ENCODE measurements at regions not wholly inside any gene's neighbourhood (a gene's known extent, or its start where the extent isn't known, plus 50 kb on each side); places are given as distances from the start of the nearest gene placed in this dataset.

DNA sequence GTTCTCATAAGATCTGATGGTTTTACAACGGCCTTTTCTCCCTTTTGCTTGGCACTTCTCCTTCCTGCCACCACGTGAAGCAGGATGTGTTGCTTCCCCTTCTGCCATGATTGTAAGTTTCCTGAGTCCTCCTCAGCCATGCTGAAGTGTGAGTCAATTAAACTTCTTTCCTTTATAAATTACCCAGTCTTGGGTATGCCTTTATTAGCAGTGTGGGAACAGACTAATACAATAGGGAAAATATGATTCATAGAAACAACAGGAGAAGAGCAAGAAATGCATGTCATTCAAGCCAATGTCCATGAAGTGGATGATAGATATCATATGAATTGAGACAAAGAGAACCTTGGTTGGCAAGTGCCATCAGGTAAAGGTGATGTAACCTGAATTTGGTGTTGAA, 128.3 kb upstream of the HAPLN1 start:
- Histone ChIP-seq H2AFZ (ENCODE audit: low read length) (no peak overlapping the region), H4K5ac (ENCODE audit: insufficient read length, low read depth, low read length) (no peak overlapping the region), H2BK5ac (ENCODE audit: low read depth, low read length) (no peak overlapping the region), H3K27me3 (replicated peaks in 1 of 4; ENCODE audit: control insufficient read depth in 3 of 4, extremely low read depth in 1 of 4, insufficient read depth in 3 of 4, low read length in 3 of 4) (no peaks in the 10 kb centered on the region), H3K4me1 (replicated peaks in 1 of 4; ENCODE audit: control insufficient read depth in 3 of 4, insufficient read depth in 4 of 4, low read length in 3 of 4) (no peaks in the 10 kb centered on the region), H2BK20ac (ENCODE audit: low read length) (no peak overlapping the region), H3K56ac (replicated peaks; ENCODE audit: insufficient read length, low read depth, low read length) (no peak overlapping the region), H3K27ac (ENCODE audit: low read depth, low read length) (no peak overlapping the region), H3K23ac (ENCODE audit: insufficient read length) (no peak overlapping the region), H3K79me1 (ENCODE audit: low read depth, low read length) (no peaks in the 10 kb centered on the region), H3K4me3 (ENCODE audit: extremely low read depth in 1 of 4, insufficient read depth in 2 of 4, low read depth in 3 of 4, low read length in 4 of 4) (no peak overlapping the region), H2BK15ac (ENCODE audit: low read length) (no peak overlapping the region), H3K4me2 (ENCODE audit: insufficient read depth in 1 of 2, low read depth in 2 of 2, low read length in 2 of 2) (no peak overlapping the region), H4K91ac (replicated peaks; ENCODE audit: insufficient read length, low read length) (no peak overlapping the region), H3K9me3 (ENCODE audit: insufficient read depth in 2 of 2, low read depth in 1 of 2, low read length in 1 of 2) (no peaks in the 10 kb centered on the region), H3K79me2 (ENCODE audit: control insufficient read depth in 1 of 2, insufficient read depth in 2 of 2, low read length in 2 of 2) (no peaks in the 10 kb centered on the region), H3K36me3 (ENCODE audit: control insufficient read depth in 2 of 4, insufficient read depth in 4 of 4, low read length in 3 of 4) (no peaks in the 10 kb centered on the region), H2BK120ac (replicated peaks; ENCODE audit: low read depth, low read length) (no peak overlapping the region), H3K9ac (replicated peaks in 1 of 4; ENCODE audit: extremely low read depth in 1 of 4, low read depth in 3 of 4, low read length in 3 of 4) (no peak overlapping the region), H4K8ac (ENCODE audit: extremely low read depth, insufficient read depth, low read length) (no peak overlapping the region), H3K18ac (ENCODE audit: extremely low read depth, low read length) (no peak overlapping the region), H4K20me1 (replicated peaks in 1 of 2; ENCODE audit: control insufficient read depth in 1 of 2, insufficient read depth in 2 of 2, low read length in 2 of 2) (no peaks in the 10 kb centered on the region), H2AK5ac (ENCODE audit: low read depth, low read length) (no peak overlapping the region), H2BK12ac (ENCODE audit: low read depth, low read length) (no peak overlapping the region), H3K4ac (replicated peaks; ENCODE audit: insufficient read length, low read depth, low read length) (no peak overlapping the region), H3K23me2 (ENCODE audit: low read depth, low read length) (no peaks in the 10 kb centered on the region), H3K14ac (ENCODE audit: insufficient read length) (no peak overlapping the region)
- DNase-seq (ENCODE audit: low read depth in 1 of 2, low spot score in 2 of 2) (no peak), FAIRE-seq (no peak)
- POLR2A ChIA-PET (ENCODE audit: partially characterized antibody): no interaction called here
- CTCF ChIA-PET (ENCODE audit: partially characterized antibody): interaction anchor here (1.9 kb wide), 1 partner anchor 50 kb away, joined by 3 read pairs; no protein-coding TSS in a partner anchor
- 92% methylated on average over 2 of the region's 2 CpGs; no CpG with 5 or more reads in 1 of the 2 experiments for WGBS, 2 experiments (ENCODE audit: extremely low coverage in 1 of 2, insufficient coverage in 1 of 2, insufficient read length in 1 of 2, insufficient replicate concordance in 2 of 2, low coverage in 1 of 2, low lambda C conversion rate in 2 of 2, missing lambda C conversion rate in 1 of 2)
- TF ChIP-seq, protein P1, sequence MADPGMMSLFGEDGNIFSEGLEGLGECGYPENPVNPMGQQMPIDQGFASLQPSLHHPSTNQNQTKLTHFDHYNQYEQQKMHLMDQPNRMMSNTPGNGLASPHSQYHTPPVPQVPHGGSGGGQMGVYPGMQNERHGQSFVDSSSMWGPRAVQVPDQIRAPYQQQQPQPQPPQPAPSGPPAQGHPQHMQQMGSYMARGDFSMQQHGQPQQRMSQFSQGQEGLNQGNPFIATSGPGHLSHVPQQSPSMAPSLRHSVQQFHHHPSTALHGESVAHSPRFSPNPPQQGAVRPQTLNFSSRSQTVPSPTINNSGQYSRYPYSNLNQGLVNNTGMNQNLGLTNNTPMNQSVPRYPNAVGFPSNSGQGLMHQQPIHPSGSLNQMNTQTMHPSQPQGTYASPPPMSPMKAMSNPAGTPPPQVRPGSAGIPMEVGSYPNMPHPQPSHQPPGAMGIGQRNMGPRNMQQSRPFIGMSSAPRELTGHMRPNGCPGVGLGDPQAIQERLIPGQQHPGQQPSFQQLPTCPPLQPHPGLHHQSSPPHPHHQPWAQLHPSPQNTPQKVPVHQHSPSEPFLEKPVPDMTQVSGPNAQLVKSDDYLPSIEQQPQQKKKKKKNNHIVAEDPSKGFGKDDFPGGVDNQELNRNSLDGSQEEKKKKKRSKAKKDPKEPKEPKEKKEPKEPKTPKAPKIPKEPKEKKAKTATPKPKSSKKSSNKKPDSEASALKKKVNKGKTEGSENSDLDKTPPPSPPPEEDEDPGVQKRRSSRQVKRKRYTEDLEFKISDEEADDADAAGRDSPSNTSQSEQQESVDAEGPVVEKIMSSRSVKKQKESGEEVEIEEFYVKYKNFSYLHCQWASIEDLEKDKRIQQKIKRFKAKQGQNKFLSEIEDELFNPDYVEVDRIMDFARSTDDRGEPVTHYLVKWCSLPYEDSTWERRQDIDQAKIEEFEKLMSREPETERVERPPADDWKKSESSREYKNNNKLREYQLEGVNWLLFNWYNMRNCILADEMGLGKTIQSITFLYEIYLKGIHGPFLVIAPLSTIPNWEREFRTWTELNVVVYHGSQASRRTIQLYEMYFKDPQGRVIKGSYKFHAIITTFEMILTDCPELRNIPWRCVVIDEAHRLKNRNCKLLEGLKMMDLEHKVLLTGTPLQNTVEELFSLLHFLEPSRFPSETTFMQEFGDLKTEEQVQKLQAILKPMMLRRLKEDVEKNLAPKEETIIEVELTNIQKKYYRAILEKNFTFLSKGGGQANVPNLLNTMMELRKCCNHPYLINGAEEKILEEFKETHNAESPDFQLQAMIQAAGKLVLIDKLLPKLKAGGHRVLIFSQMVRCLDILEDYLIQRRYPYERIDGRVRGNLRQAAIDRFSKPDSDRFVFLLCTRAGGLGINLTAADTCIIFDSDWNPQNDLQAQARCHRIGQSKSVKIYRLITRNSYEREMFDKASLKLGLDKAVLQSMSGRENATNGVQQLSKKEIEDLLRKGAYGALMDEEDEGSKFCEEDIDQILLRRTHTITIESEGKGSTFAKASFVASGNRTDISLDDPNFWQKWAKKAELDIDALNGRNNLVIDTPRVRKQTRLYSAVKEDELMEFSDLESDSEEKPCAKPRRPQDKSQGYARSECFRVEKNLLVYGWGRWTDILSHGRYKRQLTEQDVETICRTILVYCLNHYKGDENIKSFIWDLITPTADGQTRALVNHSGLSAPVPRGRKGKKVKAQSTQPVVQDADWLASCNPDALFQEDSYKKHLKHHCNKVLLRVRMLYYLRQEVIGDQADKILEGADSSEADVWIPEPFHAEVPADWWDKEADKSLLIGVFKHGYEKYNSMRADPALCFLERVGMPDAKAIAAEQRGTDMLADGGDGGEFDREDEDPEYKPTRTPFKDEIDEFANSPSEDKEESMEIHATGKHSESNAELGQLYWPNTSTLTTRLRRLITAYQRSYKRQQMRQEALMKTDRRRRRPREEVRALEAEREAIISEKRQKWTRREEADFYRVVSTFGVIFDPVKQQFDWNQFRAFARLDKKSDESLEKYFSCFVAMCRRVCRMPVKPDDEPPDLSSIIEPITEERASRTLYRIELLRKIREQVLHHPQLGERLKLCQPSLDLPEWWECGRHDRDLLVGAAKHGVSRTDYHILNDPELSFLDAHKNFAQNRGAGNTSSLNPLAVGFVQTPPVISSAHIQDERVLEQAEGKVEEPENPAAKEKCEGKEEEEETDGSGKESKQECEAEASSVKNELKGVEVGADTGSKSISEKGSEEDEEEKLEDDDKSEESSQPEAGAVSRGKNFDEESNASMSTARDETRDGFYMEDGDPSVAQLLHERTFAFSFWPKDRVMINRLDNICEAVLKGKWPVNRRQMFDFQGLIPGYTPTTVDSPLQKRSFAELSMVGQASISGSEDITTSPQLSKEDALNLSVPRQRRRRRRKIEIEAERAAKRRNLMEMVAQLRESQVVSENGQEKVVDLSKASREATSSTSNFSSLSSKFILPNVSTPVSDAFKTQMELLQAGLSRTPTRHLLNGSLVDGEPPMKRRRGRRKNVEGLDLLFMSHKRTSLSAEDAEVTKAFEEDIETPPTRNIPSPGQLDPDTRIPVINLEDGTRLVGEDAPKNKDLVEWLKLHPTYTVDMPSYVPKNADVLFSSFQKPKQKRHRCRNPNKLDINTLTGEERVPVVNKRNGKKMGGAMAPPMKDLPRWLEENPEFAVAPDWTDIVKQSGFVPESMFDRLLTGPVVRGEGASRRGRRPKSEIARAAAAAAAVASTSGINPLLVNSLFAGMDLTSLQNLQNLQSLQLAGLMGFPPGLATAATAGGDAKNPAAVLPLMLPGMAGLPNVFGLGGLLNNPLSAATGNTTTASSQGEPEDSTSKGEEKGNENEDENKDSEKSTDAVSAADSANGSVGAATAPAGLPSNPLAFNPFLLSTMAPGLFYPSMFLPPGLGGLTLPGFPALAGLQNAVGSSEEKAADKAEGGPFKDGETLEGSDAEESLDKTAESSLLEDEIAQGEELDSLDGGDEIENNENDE (IDR thresholded peaks at IDR 0.05; ENCODE audit: insufficient replicate concordance, low read length): no peak
